Natural killer cell treated with Interleukin-12 subunit alpha and Interleukin-12 subunit beta and Interleukin-15 and Interleukin-18, amount 100 ng/mL, for 72 hours (primary cell): ENCODE measurements at regions not wholly inside any gene's neighbourhood (a gene's known extent, or its start where the extent isn't known, plus 50 kb on each side); places are given as distances from the start of the nearest gene placed in this dataset.
"Not testable (repeated sequence)": the region's sequence is repeated elsewhere in the genome, so short reads cannot be mapped to it uniquely, and the experiment has no call there.

ENCODE experiments used
- ATAC-seq, 2 donors: fragments of 150-1000 bp; cut with Tn5 transposase in 1 of 2; sonication (Bioruptor Pico), chemical (Tn5 transposase) in 1 of 2; 2 replicates each; pipeline ENCODE4 v1.10.0; 2021
- DNase-seq: peaks from one replicate; pipeline ENCODE4 v3.0.0; 2022; ENCODE audit warnings: low spot score
- H3K27ac Mint-ChIP-seq, 2 donors: 1 replicate in 1 of 2; 2 replicates in 1 of 2; pipeline ENCODE4 v1.8.0; 2022; ENCODE audit warnings: mixed read lengths in 2 of 2, mild to moderate bottlenecking in 1 of 2, moderate library complexity in 1 of 2
- H3K27me3 Mint-ChIP-seq, 2 donors: 1 replicate in 1 of 2; 2 replicates in 1 of 2; pipeline ENCODE4 v1.8.0; 2022; ENCODE audit warnings: mixed read lengths in 2 of 2
- H3K36me3 Mint-ChIP-seq: one replicate; pipeline ENCODE4 v1.8.0; 2022; ENCODE audit warnings: mixed read lengths
- H3K4me1 Mint-ChIP-seq, 2 donors: 1 replicate in 1 of 2; 2 replicates in 1 of 2; pipeline ENCODE4 v1.8.0; 2022; ENCODE audit warnings: low read depth in 2 of 2, mixed read lengths in 2 of 2, mild to moderate bottlenecking in 1 of 2
- H3K4me3 Mint-ChIP-seq: one replicate; pipeline ENCODE4 v1.8.0; 2022; ENCODE audit warnings: mixed read lengths
- H3K9me3 Mint-ChIP-seq: 2 replicates; pipeline ENCODE4 v1.8.0; 2022; ENCODE audit warnings: mixed read lengths

DNA sequence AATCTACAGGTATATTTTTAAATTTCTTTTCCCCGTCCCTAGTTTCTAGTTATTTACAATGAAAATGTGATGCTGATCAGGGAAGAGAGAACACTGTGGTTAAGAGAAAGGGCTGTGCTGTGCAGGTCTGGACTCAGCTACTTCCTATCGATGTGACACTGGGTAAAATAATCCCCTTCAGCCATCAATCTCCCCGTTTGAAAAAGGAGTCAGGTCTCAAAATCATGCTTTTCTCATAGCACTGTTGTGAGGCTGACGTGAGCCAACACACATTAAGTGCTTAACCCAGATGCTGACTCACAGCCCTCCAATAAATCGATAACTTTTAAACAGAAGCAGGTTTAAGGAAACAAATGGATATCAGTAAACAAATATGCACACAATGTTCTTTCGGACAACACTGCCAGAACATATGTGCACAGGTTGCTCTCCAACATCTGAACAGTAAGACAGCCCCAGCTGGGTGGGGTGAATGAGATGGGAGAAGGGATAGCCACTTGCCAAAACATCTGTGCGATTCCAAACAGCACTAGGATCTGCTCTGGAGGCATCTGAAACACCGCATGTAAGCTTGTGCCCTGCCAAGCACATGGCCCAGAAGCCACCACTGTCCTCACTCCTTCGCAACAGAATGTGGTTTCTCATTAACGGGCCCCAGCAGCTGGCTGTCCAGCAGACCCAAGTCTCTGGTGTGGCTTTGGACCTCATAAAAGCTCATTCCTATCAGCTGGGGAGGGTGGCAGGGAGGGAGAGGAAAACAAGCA, 143.2 kb upstream of the PRICKLE2 start:
- Mint-ChIP-seq H3K27me3 (no peaks in the 10 kb centered on the region), H3K36me3 (no peaks in the 10 kb centered on the region), H3K27ac (no peak overlapping the region), H3K4me1 (no peaks in the 10 kb centered on the region), H3K9me3 (peaks cover 3% of the 10 kb centered on the region), H3K4me3 (no peak overlapping the region)
- ATAC-seq (no peak), DNase-seq (no peak)

DNA sequence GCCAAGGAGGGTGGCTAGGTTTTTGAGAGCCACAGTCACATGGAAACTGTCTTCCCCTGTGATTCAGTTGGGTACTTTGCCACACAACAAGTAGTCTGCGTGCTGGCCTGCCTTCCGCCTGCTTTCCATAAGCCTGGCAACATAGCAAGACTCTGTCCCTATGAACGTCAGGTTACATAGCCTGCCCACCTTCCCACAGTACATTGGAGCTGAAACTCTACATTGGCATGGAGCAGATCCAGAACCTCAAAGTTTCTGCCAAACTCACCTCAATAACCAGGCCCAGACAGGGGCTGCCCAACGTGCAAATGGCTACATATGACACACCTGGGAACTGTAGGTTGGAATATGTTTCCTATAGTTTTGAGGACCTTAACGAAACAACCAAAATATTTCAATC, 140.6 kb upstream of the PRICKLE2 start:
- no peak for DNase-seq
- H3K4me1 Mint-ChIP-seq = no peaks in the 10 kb centered on the region
- no peak overlapping the region for H3K4me3 Mint-ChIP-seq
- no peak overlapping the region for H3K27ac Mint-ChIP-seq
- H3K27me3 Mint-ChIP-seq = no peaks in the 10 kb centered on the region
- no peaks in the 10 kb centered on the region for H3K36me3 Mint-ChIP-seq
- H3K9me3 Mint-ChIP-seq = peaks cover 3% of the 10 kb centered on the region
- no peak for ATAC-seq

DNA sequence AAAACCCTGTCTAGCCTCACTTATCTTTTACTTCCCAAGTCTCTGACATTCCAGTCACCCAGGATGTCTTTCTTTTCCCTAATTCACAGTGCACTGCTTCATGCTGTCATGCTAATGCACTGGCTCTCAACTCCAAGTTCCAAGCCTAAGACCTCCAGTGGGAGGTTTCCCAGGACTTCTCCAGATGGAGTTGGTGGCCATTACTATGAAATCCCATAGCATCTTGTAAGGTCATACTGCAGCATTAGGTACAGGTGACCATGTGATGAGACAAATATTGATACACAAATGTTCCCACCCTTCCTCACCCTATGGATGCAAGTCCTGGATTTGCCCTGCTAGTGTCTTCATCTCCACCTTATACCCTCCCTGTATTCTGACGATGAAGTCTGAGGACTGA, 138.6 kb upstream of the PRICKLE2 start:
- ATAC-seq (no peak), DNase-seq (no peak)
- Mint-ChIP-seq H3K4me3 (no peak overlapping the region), H3K36me3 (no peaks in the 10 kb centered on the region), H3K4me1 (no peaks in the 10 kb centered on the region), H3K9me3 (no peaks in the 10 kb centered on the region), H3K27me3 (no peaks in the 10 kb centered on the region), H3K27ac (no peak overlapping the region)

DNA sequence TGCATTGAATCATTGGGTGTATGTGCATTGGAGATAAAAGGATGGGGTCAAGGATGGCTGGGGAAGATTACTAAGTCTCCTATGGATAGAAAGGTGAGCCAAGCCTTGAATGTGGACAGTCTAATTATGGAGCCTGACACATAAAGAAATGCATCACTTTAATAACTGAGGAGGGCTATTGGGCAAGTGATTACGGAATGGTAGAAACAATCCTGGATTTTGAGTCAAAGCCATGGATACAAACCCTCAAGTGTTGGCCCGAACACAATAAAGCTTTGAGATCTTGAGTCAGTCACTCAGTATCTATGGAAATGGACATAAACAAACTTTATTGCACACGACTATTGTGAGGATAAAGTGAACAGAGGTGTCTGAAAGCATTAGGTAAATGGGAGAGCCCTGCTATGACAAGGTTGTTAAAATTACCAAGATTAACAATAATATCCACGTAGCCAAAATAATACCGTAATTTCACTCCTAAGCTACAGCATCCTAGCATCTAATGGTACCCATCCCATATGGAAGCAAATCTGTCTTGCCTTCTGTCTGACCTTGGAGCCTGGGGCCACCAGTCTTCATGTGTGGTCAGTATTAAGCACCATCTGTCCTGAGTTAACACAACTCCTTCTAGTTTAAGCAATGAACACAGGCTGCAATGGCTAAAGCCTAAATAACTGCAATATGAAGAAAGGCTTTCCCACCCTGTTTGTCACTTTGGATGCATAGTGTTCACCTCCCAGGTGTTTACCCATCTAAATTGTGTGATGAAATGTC, 136.9 kb upstream of the PRICKLE2 start:
- DNase-seq = no peak
- H3K36me3 Mint-ChIP-seq = no peaks in the 10 kb centered on the region
- no peak overlapping the region for H3K4me3 Mint-ChIP-seq
- ATAC-seq = no peak
- H3K27me3 Mint-ChIP-seq = no peaks in the 10 kb centered on the region
- H3K9me3 Mint-ChIP-seq = peaks cover 3% of the 10 kb centered on the region
- no peak overlapping the region for H3K27ac Mint-ChIP-seq
- no peaks in the 10 kb centered on the region for H3K4me1 Mint-ChIP-seq

DNA sequence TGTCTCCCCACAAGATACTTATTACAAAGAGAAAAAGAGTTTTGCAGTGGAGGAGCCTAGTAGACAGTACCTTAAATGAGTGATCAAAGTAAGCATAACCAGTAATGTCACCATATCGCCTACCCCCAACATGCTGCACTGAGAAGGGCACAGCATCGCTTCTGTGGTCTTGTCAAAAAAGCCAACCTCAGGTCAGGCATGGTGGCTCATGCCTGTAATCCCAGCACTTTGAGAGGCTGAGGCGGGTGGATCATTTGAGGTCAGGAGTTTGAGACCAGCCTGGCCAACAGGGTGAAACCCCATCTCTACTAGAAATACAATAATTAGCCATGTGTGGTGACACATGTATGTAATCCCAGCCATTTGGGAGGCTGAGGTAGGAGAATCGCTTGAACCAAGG, 135.8 kb upstream of the PRICKLE2 start:
- not testable (repeated sequence) for H3K4me3 Mint-ChIP-seq, H3K36me3 Mint-ChIP-seq, H3K27ac Mint-ChIP-seq

DNA sequence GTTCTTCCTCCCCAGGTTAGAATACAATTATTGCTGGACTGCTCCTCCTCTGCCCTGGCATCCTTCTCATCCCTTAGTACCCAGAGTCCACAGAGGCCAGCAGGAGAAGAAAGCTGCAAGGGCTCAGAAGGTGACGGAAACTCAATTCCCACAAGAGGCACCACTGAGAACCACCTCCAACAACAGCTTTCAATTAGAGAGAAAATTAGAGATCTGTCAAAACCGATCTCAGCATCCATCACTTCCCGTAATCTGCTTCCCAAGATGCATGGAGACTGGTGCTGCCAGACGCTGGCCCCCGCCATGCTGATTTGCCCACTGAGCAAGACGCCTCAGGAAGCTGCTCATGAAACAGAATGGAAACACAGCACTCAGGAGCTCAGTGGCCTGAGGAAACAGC, 135.0 kb upstream of the PRICKLE2 start:
- Mint-ChIP-seq H3K4me1 (no peaks in the 10 kb centered on the region), H3K36me3 (no peaks in the 10 kb centered on the region), H3K4me3 (no peak overlapping the region), H3K27me3 (no peaks in the 10 kb centered on the region), H3K9me3 (peaks cover 3% of the 10 kb centered on the region), H3K27ac (no peak overlapping the region)
- DNase-seq (no peak), ATAC-seq (no peak)

More for the DNA sequence above, 135.8 kb upstream of the PRICKLE2 start:
- ATAC-seq, H3K9me3 Mint-ChIP-seq, DNase-seq, H3K27me3 Mint-ChIP-seq, H3K4me1 Mint-ChIP-seq: not testable (repeated sequence)

DNA sequence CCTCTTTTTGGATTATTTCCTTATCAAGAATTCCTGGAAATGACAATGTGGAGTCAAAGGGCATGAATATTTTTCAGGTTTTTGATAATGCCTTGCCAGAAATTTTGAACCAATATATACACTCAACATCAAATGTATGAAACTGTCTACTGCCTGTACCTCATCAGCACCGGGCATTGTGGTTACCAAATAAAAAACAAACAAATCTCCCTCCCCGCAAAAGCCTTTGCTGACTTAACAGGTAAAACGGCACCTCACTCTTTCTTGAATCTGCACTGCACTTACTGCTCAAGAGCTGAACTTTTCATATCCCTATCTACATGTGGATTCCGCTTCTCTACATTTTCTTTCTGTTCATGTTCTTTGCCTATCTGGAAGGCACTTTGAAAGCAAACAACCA, 134.5 kb upstream of the PRICKLE2 start:
- Mint-ChIP-seq H3K27me3 (no peaks in the 10 kb centered on the region), H3K27ac (no peak overlapping the region), H3K36me3 (no peaks in the 10 kb centered on the region), H3K9me3 (peaks cover 3% of the 10 kb centered on the region), H3K4me1 (no peaks in the 10 kb centered on the region), H3K4me3 (no peak overlapping the region)
- DNase-seq = no peak
- ATAC-seq = no peak

DNA sequence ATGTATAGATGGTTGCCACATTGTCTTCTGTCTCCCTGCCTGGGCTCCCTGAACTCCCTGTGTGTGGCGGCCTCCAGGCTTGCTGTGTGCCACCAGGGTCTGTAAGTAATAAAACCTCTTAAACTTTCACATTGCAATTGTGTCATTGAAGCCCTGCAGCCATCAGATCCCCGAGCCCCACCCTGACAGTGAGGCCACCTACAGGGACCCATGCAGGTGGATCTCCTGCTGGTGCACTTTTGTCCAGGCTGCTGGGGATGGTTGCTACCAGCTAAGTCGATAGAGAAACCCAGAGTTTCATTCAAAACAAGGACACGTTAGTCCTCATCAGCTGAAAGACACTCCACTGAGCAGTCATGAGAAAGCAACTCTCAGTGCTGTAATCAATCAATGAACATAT, 133.6 kb upstream of the PRICKLE2 start:
- peaks cover 3% of the 10 kb centered on the region for H3K9me3 Mint-ChIP-seq
- no peak for DNase-seq
- no peak overlapping the region for H3K27ac Mint-ChIP-seq
- no peaks in the 10 kb centered on the region for H3K36me3 Mint-ChIP-seq
- ATAC-seq = no peak
- H3K4me3 Mint-ChIP-seq = no peak overlapping the region
- no peaks in the 10 kb centered on the region for H3K4me1 Mint-ChIP-seq
- H3K27me3 Mint-ChIP-seq = no peaks in the 10 kb centered on the region

DNA sequence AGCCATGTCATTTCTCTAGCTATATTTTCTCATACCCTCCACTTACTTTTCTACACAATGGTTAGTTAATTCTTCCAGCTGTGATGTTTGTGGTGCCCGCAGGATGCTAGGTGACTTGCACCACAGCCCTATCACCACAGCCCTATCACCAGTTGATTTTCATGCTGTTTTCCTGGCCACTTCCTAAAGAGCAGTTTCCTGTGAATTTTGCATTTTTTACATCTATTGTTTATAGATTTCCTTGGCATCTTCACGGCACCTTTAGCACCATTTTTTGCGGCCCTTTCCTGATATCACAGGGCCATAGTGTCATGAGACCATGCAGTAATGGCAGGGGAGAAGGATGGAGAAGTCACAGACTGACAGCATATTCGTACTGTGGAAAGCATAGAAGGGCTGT, 132.9 kb upstream of the PRICKLE2 start:
- Mint-ChIP-seq H3K4me3 (no peak overlapping the region), H3K9me3 (peaks cover 3% of the 10 kb centered on the region), H3K27me3 (no peaks in the 10 kb centered on the region), H3K36me3 (no peaks in the 10 kb centered on the region), H3K27ac (no peak overlapping the region), H3K4me1 (no peaks in the 10 kb centered on the region)
- ATAC-seq (no peak), DNase-seq (no peak)

DNA sequence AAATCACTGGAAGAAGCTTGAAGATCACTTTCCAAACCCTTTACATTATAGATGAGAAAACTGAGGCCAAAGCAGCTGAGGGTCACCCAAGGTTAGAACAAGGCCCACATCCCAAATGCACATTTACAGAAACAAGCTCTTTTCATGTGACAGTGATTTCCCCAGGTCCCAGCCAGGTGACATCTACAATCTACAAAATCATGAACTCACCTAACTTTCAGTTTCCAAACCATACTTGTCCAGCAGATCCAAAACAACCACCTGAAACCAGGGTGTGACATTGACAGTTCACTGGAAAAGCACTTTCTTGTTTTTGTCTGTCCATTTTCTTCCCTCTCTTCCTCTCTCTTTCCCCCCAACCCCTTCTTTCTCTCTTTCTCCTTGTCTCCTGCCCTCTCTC, 132.2 kb upstream of the PRICKLE2 start:
- no peak overlapping the region for H3K4me3 Mint-ChIP-seq
- H3K4me1 Mint-ChIP-seq = no peaks in the 10 kb centered on the region
- H3K27ac Mint-ChIP-seq = no peak overlapping the region
- H3K27me3 Mint-ChIP-seq = no peaks in the 10 kb centered on the region
- DNase-seq (no peak), ATAC-seq (no peak)
- peaks cover 3% of the 10 kb centered on the region for H3K9me3 Mint-ChIP-seq
- H3K36me3 Mint-ChIP-seq = no peaks in the 10 kb centered on the region

DNA sequence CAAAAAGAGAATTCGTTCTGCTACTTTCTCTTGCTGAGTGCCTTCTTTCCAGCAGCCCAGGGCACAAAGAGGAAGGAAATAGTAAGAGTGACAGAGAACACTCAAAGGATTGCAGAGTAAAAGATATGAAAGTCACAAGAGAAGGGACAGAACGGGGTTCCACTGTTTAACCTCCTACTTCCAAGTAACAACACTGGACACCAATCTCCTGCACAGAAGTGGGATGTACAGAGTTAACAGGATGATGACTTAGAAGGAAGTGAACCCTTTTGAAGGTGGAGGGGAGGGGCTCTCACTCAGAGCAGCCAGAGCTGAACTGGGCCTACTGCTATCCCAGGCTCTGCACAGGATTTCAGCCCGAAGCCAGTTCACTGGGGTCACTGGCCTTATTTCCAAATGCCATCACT, 130.1 kb upstream of the PRICKLE2 start:
- H3K36me3 Mint-ChIP-seq = no peaks in the 10 kb centered on the region
- H3K4me3 Mint-ChIP-seq = no peak overlapping the region
- DNase-seq (no peak), ATAC-seq (no peak)
- no peaks in the 10 kb centered on the region for H3K4me1 Mint-ChIP-seq
- no peaks in the 10 kb centered on the region for H3K27me3 Mint-ChIP-seq
- H3K27ac Mint-ChIP-seq = no peak overlapping the region
- H3K9me3 Mint-ChIP-seq = peaks cover 3% of the 10 kb centered on the region

DNA sequence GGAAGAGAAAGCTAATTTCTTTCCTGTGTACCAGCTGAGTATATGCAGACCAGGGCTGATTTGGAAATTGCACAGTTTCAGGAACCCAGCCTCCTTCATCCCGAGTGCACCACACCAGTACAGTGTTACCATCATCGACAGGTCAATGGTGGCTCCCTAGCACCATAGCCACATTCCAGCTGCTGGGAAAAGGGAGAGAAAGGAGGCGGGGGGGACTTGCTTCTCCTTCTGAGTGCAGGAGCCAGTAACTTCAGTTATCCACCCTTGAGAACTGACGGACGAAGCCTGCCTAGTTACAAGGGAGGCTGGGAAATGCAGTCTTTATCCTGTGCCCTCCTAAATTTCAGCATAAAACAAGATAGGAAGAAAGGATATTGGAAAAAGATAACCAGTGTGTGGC, 129.7 kb upstream of the PRICKLE2 start:
- Mint-ChIP-seq H3K9me3 (peaks cover 3% of the 10 kb centered on the region), H3K27me3 (no peaks in the 10 kb centered on the region), H3K27ac (no peak overlapping the region), H3K4me3 (no peak overlapping the region), H3K36me3 (no peaks in the 10 kb centered on the region), H3K4me1 (no peaks in the 10 kb centered on the region)
- ATAC-seq = no peak
- no peak for DNase-seq

DNA sequence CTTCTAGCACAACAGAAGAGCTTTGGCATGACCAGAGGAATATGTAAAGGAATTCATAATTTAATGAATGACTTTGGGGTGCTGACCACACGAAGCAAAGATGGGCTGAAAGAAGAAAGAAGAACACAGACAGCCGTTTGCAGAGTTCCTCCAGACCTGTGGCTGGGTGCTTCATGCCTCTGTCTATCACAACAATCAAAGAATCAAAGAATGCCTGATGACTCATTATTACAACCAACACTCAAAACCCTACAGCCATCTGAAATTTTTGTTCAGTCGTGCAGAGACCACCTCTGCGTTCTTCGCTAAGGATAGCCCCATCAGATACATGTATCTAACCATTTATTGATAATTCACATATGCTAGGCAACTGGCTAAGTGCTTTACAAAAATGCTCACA, 129.0 kb upstream of the PRICKLE2 start:
- Mint-ChIP-seq H3K36me3 (no peaks in the 10 kb centered on the region), H3K4me3 (no peak overlapping the region), H3K9me3 (peaks cover 3% of the 10 kb centered on the region), H3K27ac (no peak overlapping the region), H3K4me1 (no peaks in the 10 kb centered on the region), H3K27me3 (no peaks in the 10 kb centered on the region)
- no peak for ATAC-seq
- no peak for DNase-seq

DNA sequence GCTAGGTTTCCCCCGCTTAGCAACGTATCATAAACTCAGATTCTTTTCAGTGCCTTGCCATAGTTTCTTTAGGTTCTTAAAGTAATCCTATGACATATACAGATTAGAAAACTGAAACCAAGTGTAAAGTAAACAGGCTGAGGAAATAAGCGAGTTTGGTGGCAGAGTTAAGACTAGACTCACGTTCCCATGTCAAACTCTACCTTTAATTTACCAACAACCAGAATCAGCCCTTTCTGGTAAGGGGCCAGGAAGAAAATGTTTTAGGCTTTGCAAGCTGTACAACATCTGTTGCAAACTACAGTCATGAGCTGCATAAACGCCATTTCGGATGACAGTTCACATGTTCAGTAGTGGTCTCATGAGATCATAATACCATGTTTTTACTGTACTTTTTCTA, 128.0 kb upstream of the PRICKLE2 start:
- H3K27me3 Mint-ChIP-seq = no peaks in the 10 kb centered on the region
- H3K36me3 Mint-ChIP-seq = no peaks in the 10 kb centered on the region
- DNase-seq (no peak), ATAC-seq (no peak)
- H3K9me3 Mint-ChIP-seq = peaks cover 3% of the 10 kb centered on the region
- no peak overlapping the region for H3K27ac Mint-ChIP-seq
- H3K4me3 Mint-ChIP-seq = no peak overlapping the region
- H3K4me1 Mint-ChIP-seq = no peaks in the 10 kb centered on the region

DNA sequence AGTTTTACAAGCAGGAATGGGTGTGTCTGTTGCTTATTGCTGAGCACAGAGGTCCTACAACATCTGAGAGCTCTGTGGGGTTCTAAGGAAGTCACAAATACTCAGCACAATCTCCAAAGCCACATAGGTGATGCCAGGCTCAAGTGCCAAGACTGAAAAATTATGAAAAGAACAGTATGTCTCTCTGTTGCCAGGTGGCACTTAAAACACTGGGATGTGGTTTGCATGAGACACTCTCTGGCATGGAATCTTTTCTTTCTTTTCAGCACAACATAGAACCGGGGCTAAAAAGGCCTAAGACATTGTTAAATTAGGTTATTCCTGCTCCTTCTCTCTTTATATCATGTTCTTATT, 127.3 kb upstream of the PRICKLE2 start:
- DNase-seq = no peak
- no peak for ATAC-seq
- Mint-ChIP-seq H3K27me3 (no peaks in the 10 kb centered on the region), H3K4me3 (no peak overlapping the region), H3K9me3 (peaks cover 3% of the 10 kb centered on the region), H3K36me3 (no peaks in the 10 kb centered on the region), H3K27ac (no peak overlapping the region), H3K4me1 (no peaks in the 10 kb centered on the region)
